Heart left ventricle (tissue), 16 donors: ENCODE measurements at regions not wholly inside any gene's neighbourhood (a gene's known extent, or its start where the extent isn't known, plus 50 kb on each side); places are given as distances from the start of the nearest gene placed in this dataset.

Experiments used
- ATAC-seq, 4 donors: fragments of 200-7000 bp; cut with Tn5 transposase; one replicate each; pipeline ENCODE4 v1.9.1; 2020 to 2022; ENCODE audit warnings: moderate library complexity in 4 of 4, mild to moderate bottlenecking in 3 of 4, moderate number of reproducible peaks in 1 of 4
- DNase-seq, 5 donors: peaks; one replicate each; pipeline ENCODE4 v3.0.0-alpha.2; 2020
- H3K27ac ChIP-seq, 12 donors: fragments of 200-600 bp; sonication (generic) in 4 of 12; one replicate each; pipeline versions ENCODE4 v1.5.0 to v1.8.0; 2016 to 2022; ENCODE audit warnings: mild to moderate bottlenecking in 2 of 12
- H3K27me3 ChIP-seq, 9 donors: fragments of 200-600 bp; sonication (generic) in 2 of 9; one replicate each; pipeline versions ENCODE4 v1.5.1 to v1.8.0; 2016 to 2022; ENCODE audit warnings: mild to moderate bottlenecking in 3 of 9
- H3K36me3 ChIP-seq, 9 donors: fragments of 200-600 bp; sonication (generic) in 2 of 9; one replicate each; pipeline versions ENCODE4 v1.5.0 to v1.8.0; 2018 to 2022; ENCODE audit warnings: mild to moderate bottlenecking in 2 of 9
- H3K4me1 ChIP-seq, 12 donors: fragments of 200-600 bp; sonication (generic) in 4 of 12; one replicate each; pipeline versions ENCODE4 v1.5.0 to v1.8.0; 2016 to 2022; ENCODE audit warnings: mild to moderate bottlenecking in 3 of 12
- H3K4me3 ChIP-seq, 12 donors: fragments of 200-600 bp; sonication (generic) in 4 of 12; one replicate each; pipeline versions ENCODE4 v1.5.0 to v1.8.0; 2017 to 2022; ENCODE audit warnings: mild to moderate bottlenecking in 9 of 12, moderate library complexity in 4 of 12
- H3K9me3 ChIP-seq, 12 donors: fragments of 200-600 bp; sonication (generic) in 4 of 12; one replicate each; pipeline versions ENCODE4 v1.5.0 to v1.8.0; 2016 to 2022; ENCODE audit warnings: mild to moderate bottlenecking in 1 of 12
- CTCF ChIP-seq, 12 donors: fragments of 200-600 bp; sonication (generic) in 4 of 12; IDR thresholded peaks; one replicate each; pipeline versions ENCODE4 v1.5.0 to v1.8.0; 2018 to 2022; ENCODE audit warnings: antibody characterized with exemption in 12 of 12, mild to moderate bottlenecking in 5 of 12
- POLR2A ChIP-seq, 2 donors: fragments of 450-650 bp; IDR thresholded peaks; one replicate each; pipeline ENCODE4 v1.6.1; 2017; ENCODE audit warnings: antibody characterized with exemption in 2 of 2, mild to moderate bottlenecking in 2 of 2, moderate library complexity in 2 of 2
- WGBS, 4 donors: extraction: QIAGEN DNeasy Blood & Tissue Kit in 2 of 4; methylation state at CpG; one replicate each; pipeline versions ENCODE4 v1.1.5 to v1.1.7; 2013 to 2018; 5-methylcytosine and 5-hydroxymethylcytosine counted together
- intact Hi-C, 10 donors: fragments of 100-400 bp; cut with DNase I; formaldehyde crosslinking; loops; one replicate each; pipeline versions ENCODE4 v1.11.1 to v1.14.2; 2022
- donor health status: ischemic (EF 13 %, LVEDD 7.1; RV severe dilation, severe dysfunction).
- donor health status: healthy with polysubstance abuse.
- donor health status: DM: no; HTN: yes; CAD: no.
- donor health status: DM: no; HTN: no; CAD: no.
- donor health status: ischemic (EF 25% LVEDD 6.9; RV normal size, moderate dysfunction).
- donor health status: ischemic (EF 25% LVEDD 5.7; RV mildly dilated, moderate dysfunction).
- donor health status: healthy.
- donor health status: DM: yes; HTN: yes; CAD: no.
- donor health status: ischemic (EF 35%, LVEDD 5.7; RV mildly dilated, moderate dysfunction).
- donor health status: nonischemic (EF 11% LVEDD 7.7; RV severe dilation, severe dysfunction).
- donor health status: DM: yes; HTN: yes; CAD: no.
- donor health status: PGD.
- donor health status: ischemic (EF 29% LVEDD 5.4; RV normal size, mild dysfunction).
- donor health status: nonischemic (EF 23%, LVEDD 6.1; RV moderate dilation, normal function).

GRCh38 chr6:153183925-153184324 is 52.8 kb upstream of the RGS17 start:
- no peaks in the 10 kb centered on the region for H3K27me3 ChIP-seq
- no peak overlapping the region for H3K27ac ChIP-seq
- DNase-seq (no peak), ATAC-seq (no peak)
- H3K4me3 ChIP-seq: no peak overlapping the region
- no peak for TF ChIP-seq POLR2A (IDR thresholded peaks at IDR 0.05)
- TF ChIP-seq CTCF (IDR thresholded peaks at IDR 0.05): no peak
- H3K4me1 ChIP-seq: no peaks in the 10 kb centered on the region
- 85 to 92% (median 88%) methylated on average over 3 of the region's 3 CpGs for WGBS, 4 donors
- no peaks in the 10 kb centered on the region for H3K36me3 ChIP-seq
- peaks cover 0 to 15% (median 0%) of the 10 kb centered on the region in 12 donors for H3K9me3 ChIP-seq
- intact Hi-C loops: no loop called here
